IMR-90 (cell line): ENCODE measurements at regions not wholly inside any gene's neighbourhood (a gene's known extent, or its start where the extent isn't known, plus 50 kb on each side); places are given as distances from the start of the nearest gene placed in this dataset.

Source experiments
- ATAC-seq: fragments of 200-7000 bp; cut with Tn5 transposase; 2 replicates; pipeline ENCODE4 v1.9.1; 2020; ENCODE audit warnings: low read depth, mild to moderate bottlenecking, moderate library complexity
- BruUV-seq: library from RNA; stranded (reverse); fragments of 400-500 nt; replicated peaks from 2 replicates; lab custom pipeline; 2021; lab: Mats Ljungman, UMichigan
- CTCF ChIA-PET: fragments of 300-600 bp; formaldehyde crosslinking; extraction: SDS; loops from one replicate; lab custom pipeline; 2021; ENCODE audit warnings: antibody characterized with exemption; lab: Yijun Ruan, JAX
- POLR2A ChIA-PET: fragments of 300-600 bp; sonication (Branson Sonifier 250); formaldehyde crosslinking; loops from one replicate; lab custom pipeline; 2022; ENCODE audit warnings: antibody characterized with exemption; ENCODE audit not compliant: unreplicated experiment; lab: Charles Lee
- DNase-seq: peaks from one replicate; pipeline ENCODE4 v3.0.0; 2013
- H2AFZ ChIP-seq: replicated peaks from 2 replicates; pipeline ENCODE3; 2013; ENCODE audit warnings: low read length, mild to moderate bottlenecking; ENCODE audit not compliant: poor library complexity
- H2AK5ac ChIP-seq: 2 replicates; pipeline ENCODE4 v1.6.1; 2013; ENCODE audit warnings: low read depth, low read length, inconsistent platforms
- H2AK9ac ChIP-seq: replicated peaks from 2 replicates; pipeline ENCODE3; 2013; ENCODE audit warnings: mild to moderate bottlenecking, low read depth, low read length, moderate library complexity; ENCODE audit not compliant: poor library complexity
- H2BK120ac ChIP-seq: 2 replicates; pipeline ENCODE4 v1.6.1; 2013; ENCODE audit warnings: low read depth, low read length, inconsistent platforms
- H2BK15ac ChIP-seq: 3 replicates; pipeline ENCODE4 v1.6.1; 2013; ENCODE audit warnings: low read depth, low read length, inconsistent platforms
- H2BK20ac ChIP-seq: 2 replicates; pipeline ENCODE4 v1.6.1; 2013; ENCODE audit warnings: low read depth, mild to moderate bottlenecking, inconsistent platforms, low read length, moderate library complexity
- H2BK5ac ChIP-seq: 2 replicates; pipeline ENCODE4 v1.6.1; 2013; ENCODE audit warnings: mild to moderate bottlenecking, low read depth, low read length, inconsistent platforms; ENCODE audit not compliant: poor library complexity, severe bottlenecking
- H3K14ac ChIP-seq: replicated peaks from 2 replicates; pipeline ENCODE4 v1.6.1; 2013; ENCODE audit warnings: low read depth, low read length, inconsistent platforms
- H3K18ac ChIP-seq: 2 replicates; pipeline ENCODE4 v1.6.1; 2013; ENCODE audit warnings: low read depth, low read length, control low read depth
- H3K23ac ChIP-seq: 2 replicates; pipeline ENCODE4 v1.6.1; 2013; ENCODE audit warnings: low read depth, low read length, inconsistent platforms
- H3K27ac ChIP-seq: 2 replicates; pipeline ENCODE4 v1.5.1; 2013; ENCODE audit warnings: mild to moderate bottlenecking, control low read depth, low read length; ENCODE audit not compliant: insufficient read depth
- H3K27me3 ChIP-seq: 2 replicates; pipeline ENCODE4 v1.6.1; 2013; ENCODE audit warnings: low read length; ENCODE audit not compliant: control insufficient read depth, insufficient read depth
- H3K36me3 ChIP-seq: 2 replicates; pipeline ENCODE4 v1.6.1; 2013; ENCODE audit warnings: low read length, mixed read lengths; ENCODE audit not compliant: control insufficient read depth, insufficient read depth
- H3K4ac ChIP-seq: 2 replicates; pipeline ENCODE4 v1.6.1; 2013; ENCODE audit warnings: low read depth, low read length, inconsistent platforms
- H3K4me1 ChIP-seq: 2 replicates; pipeline ENCODE4 v1.6.1; 2013; ENCODE audit warnings: low read length, mixed read lengths; ENCODE audit not compliant: control insufficient read depth, insufficient read depth
- H3K4me2 ChIP-seq: 2 replicates; pipeline ENCODE4 v1.6.1; 2013; ENCODE audit warnings: low read depth, mild to moderate bottlenecking, control low read depth, low read length, moderate library complexity
- H3K4me3 ChIP-seq: 2 replicates; pipeline ENCODE4 v1.5.1; 2013; ENCODE audit warnings: low read depth, mild to moderate bottlenecking, control low read depth, low read length, moderate library complexity; ENCODE audit not compliant: insufficient read depth
- H3K56ac ChIP-seq: 2 replicates; pipeline ENCODE4 v1.6.1; 2013; ENCODE audit warnings: low read length, inconsistent platforms; ENCODE audit not compliant: insufficient read depth; ENCODE audit errors: extremely low read depth
- H3K79me1 ChIP-seq, 2 experiments: 2 replicates each; pipeline ENCODE4 v1.6.1; 2013; ENCODE audit warnings: low read length in 2 of 2, inconsistent platforms in 1 of 2, low read depth in 1 of 2
- H3K9ac ChIP-seq: 2 replicates; pipeline ENCODE4 v1.6.1; 2013; ENCODE audit warnings: low read depth, low read length, control low read depth
- H3K9me1 ChIP-seq: 2 replicates; pipeline ENCODE4 v1.6.1; 2013; ENCODE audit warnings: low read length, inconsistent platforms; ENCODE audit not compliant: insufficient read depth
- H3K9me3 ChIP-seq: 2 replicates; pipeline ENCODE4 v1.6.1; 2013; ENCODE audit warnings: low read length; ENCODE audit not compliant: control insufficient read depth, insufficient read depth
- H4K20me1 ChIP-seq: 2 replicates; pipeline ENCODE4 v1.6.1; 2013; ENCODE audit warnings: low read length, inconsistent platforms; ENCODE audit not compliant: insufficient read depth
- H4K5ac ChIP-seq: 2 replicates; pipeline ENCODE4 v1.6.1; 2013; ENCODE audit warnings: mild to moderate bottlenecking, low read depth, low read length, control low read depth
- H4K8ac ChIP-seq, 2 experiments: 2 replicates each; pipeline ENCODE4 v1.6.1; 2013; ENCODE audit warnings: low read depth in 2 of 2, low read length in 2 of 2, control low read depth in 1 of 2, inconsistent platforms in 1 of 2
- H4K91ac ChIP-seq: 2 replicates; pipeline ENCODE4 v1.6.1; 2013; ENCODE audit warnings: low read depth, low read length, inconsistent platforms; ENCODE audit not compliant: insufficient read depth
- CHD1 ChIP-seq: IDR thresholded peaks from 2 replicates; pipeline ENCODE4 v1.6.1; 2012; ENCODE audit warnings: low read depth, low read length, improper control_type of control experiment
- MAFK ChIP-seq: IDR thresholded peaks from 2 replicates; pipeline ENCODE4 v1.6.1; 2012; ENCODE audit warnings: low read depth, low read length, improper control_type of control experiment
- RAD21 ChIP-seq: IDR thresholded peaks from 2 replicates; pipeline ENCODE4 v1.6.1; 2012; ENCODE audit warnings: low read length, improper control_type of control experiment
- RCOR1 ChIP-seq: IDR thresholded peaks from 2 replicates; pipeline ENCODE4 v1.6.1; 2012; ENCODE audit warnings: mild to moderate bottlenecking, low read length, improper control_type of control experiment; ENCODE audit not compliant: insufficient replicate concordance
- WGBS, 2 experiments: methylation state at CpG; one replicate each; pipeline versions ENCODE4 v1.1.5 to v1.1.7; 2013; ENCODE audit warnings: missing lambda C conversion rate in 2 of 2; ENCODE audit not compliant: insufficient read length in 1 of 2; ENCODE audit errors: extremely low coverage in 2 of 2; 5-methylcytosine and 5-hydroxymethylcytosine counted together
- dilution Hi-C: fragments of 300-500 bp; cut with HindIII; formaldehyde crosslinking; loops from one replicate; pipeline ENCODE4 v1.14.3; 2018; ENCODE audit warnings: low sequenced_read_pairs; ENCODE audit not compliant: unreplicated experiment
- in situ Hi-C: fragments of 300-500 bp; cut with MboI; formaldehyde crosslinking; loops from 3 replicates; pipeline ENCODE4 v1.14.3; 2019; ENCODE audit warnings: low sequenced_read_pairs, inconsistent platforms, mixed read lengths
- intact Hi-C: fragments of 100-400 bp; cut with micrococcal nuclease; formaldehyde crosslinking; loops from 2 replicates; pipeline ENCODE4 v1.10.0; 2022

GRCh38 chr3:66154444-66154861, 66.3 kb upstream of the SLC25A26 start:
- Histone ChIP-seq H4K20me1 (no peaks in the 10 kb centered on the region), H3K4me2 (peak overlapping the region; percentile 71; the same call in 1 of the 2 replicates), H2BK20ac (no peak overlapping the region), H3K23ac (no peak overlapping the region), H3K9me1 (no peaks in the 10 kb centered on the region), H3K4me1 (peaks cover 2% of the 10 kb centered on the region; the same call in 1 of the 2 replicates), H3K4me3 (no peak overlapping the region), H3K9me3 (no peaks in the 10 kb centered on the region), H3K18ac (no peak overlapping the region), H4K8ac (no peak overlapping the region), H2AFZ (no peak overlapping the region), H3K4ac (no peak overlapping the region), H3K56ac (no peak overlapping the region), H2BK5ac (no peak overlapping the region), H4K91ac (no peak overlapping the region), H3K14ac (no peak overlapping the region), H3K9ac (no peak overlapping the region), H3K27ac (no peak overlapping the region), H3K27me3 (peaks cover 9% of the 10 kb centered on the region), H2BK120ac (no peak overlapping the region), H2BK15ac (no peak overlapping the region), H4K5ac (no peak overlapping the region), H3K36me3 (no peaks in the 10 kb centered on the region), H2AK9ac (no peak overlapping the region), H2AK5ac (no peak overlapping the region), H3K79me1 (no peaks in the 10 kb centered on the region)
- BruUV-seq, result no TSS peak
- dilution Hi-C loops, result no loop called here
- ATAC-seq (no peak), DNase-seq (no peak)
- no CpG with 5 or more reads among the region's 9 CpGs for WGBS, 2 experiments
- ChIA-PET CTCF (interaction anchor here (0.8 kb wide), 1 partner anchor 14 kb away, joined by 4 read pairs; no protein-coding TSS in a partner anchor), POLR2A (no interaction called here)
- no peak for TF ChIP-seq MAFK
- no peak for TF ChIP-seq CHD1
- TF ChIP-seq RAD21, result no peak
- TF ChIP-seq RCOR1, result no peak
- in situ Hi-C loops, result no loop called here
- intact Hi-C loops, result no loop called here
